ENCODE measurements at regions not wholly inside any gene's neighbourhood (a gene's known extent, or its start where the extent isn't known, plus 50 kb on each side); places are given as distances from the start of the nearest gene placed in this dataset.
"Not testable (repeated sequence)": the region's sequence is repeated elsewhere in the genome, so short reads cannot be mapped to it uniquely, and the experiment has no call there.

GRCh38 chr3:177700117-177700516, 502.8 kb upstream of the TBL1XR1 start:
- DNase-seq (ENCODE audit: low read depth), result no peak
- no peak overlapping the region for H3K4me3 ChIP-seq (ENCODE audit: low read length)
- TF ChIP-seq CTCF (conservative IDR thresholded peaks at IDR 0.05; ENCODE audit: low read length), result no peak

GRCh38 chr3:177703788-177704187, 506.5 kb upstream of the TBL1XR1 start:
- no peak overlapping the region for H3K4me3 ChIP-seq (ENCODE audit: low read length)
- peak; percentile 9 for DNase-seq (ENCODE audit: low read depth)

GRCh38 chr3:177705976-177706823, 508.9 kb upstream of the TBL1XR1 start:
- no peak overlapping the region for H3K4me3 ChIP-seq (ENCODE audit: low read length)
- no peak for DNase-seq (ENCODE audit: low read depth)
- TF ChIP-seq CTCF (conservative IDR thresholded peaks at IDR 0.05; ENCODE audit: low read length), result no peak

More at GRCh38 chr3:177703788-177704187, 506.5 kb upstream of the TBL1XR1 start:
- no peak for TF ChIP-seq CTCF (conservative IDR thresholded peaks at IDR 0.05; ENCODE audit: low read length)

- not testable (repeated sequence) for H3K4me3 ChIP-seq (ENCODE audit: low read length); DNase-seq (ENCODE audit: low read depth)
Measured at GRCh38 chr3:177709470-177709869, 512.2 kb upstream of the TBL1XR1 start.

GRCh38 chr3:177710506-177710905, 513.2 kb upstream of the TBL1XR1 start:
- TF ChIP-seq CTCF (conservative IDR thresholded peaks at IDR 0.05; ENCODE audit: low read length), result no peak
- no peak for DNase-seq (ENCODE audit: low read depth)

GRCh38 chr3:177711637-177712036, 514.4 kb upstream of the TBL1XR1 start:
- no peak for DNase-seq (ENCODE audit: low read depth)
- H3K4me3 ChIP-seq (ENCODE audit: low read length), result no peak overlapping the region
- no peak for TF ChIP-seq CTCF (conservative IDR thresholded peaks at IDR 0.05; ENCODE audit: low read length)

More at GRCh38 chr3:177710506-177710905, 513.2 kb upstream of the TBL1XR1 start:
- no peak overlapping the region for H3K4me3 ChIP-seq (ENCODE audit: low read length)

- TF ChIP-seq CTCF (conservative IDR thresholded peaks at IDR 0.05; ENCODE audit: low read length), result no peak
- H3K4me3 ChIP-seq (ENCODE audit: low read length), result no peak overlapping the region
- DNase-seq (ENCODE audit: low read depth), result peak; percentile 57
Measured at GRCh38 chr3:177713928-177714900, 516.9 kb upstream of the TBL1XR1 start.

Data from AG10803 (cell line).